ENCODE measurements at regions not wholly inside any gene's neighbourhood (a gene's known extent, or its start where the extent isn't known, plus 50 kb on each side); places are given as distances from the start of the nearest gene placed in this dataset.

DNA sequence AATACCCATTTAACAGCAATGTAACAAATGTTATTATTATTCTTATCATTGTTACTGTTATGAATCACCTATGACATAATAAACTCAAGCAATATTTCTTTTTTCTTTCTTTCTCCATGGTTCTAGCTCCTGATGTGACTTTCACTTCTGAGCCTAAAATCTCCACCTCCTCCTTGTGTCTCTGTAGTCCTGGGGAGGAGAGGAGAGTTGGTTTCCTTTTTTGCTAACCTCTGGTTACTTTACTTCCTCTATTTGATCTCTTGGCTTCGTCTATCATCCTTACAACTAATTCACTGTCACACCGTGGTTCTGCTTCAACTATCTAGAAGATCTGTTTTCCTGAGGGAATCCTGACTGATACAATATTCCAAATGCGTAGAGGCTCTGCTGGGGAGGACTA lies 456.6 kb downstream of the VRK1 start:
- no peaks in the 10 kb centered on the region for H3K27me3 ChIP-seq (replicated peaks; ENCODE audit: insufficient read depth)
- H3K4me3 ChIP-seq, result no peak overlapping the region
- H3K4me1 ChIP-seq (replicated peaks), result no peaks in the 10 kb centered on the region
- intact Hi-C loops (cut with DNase I), result no loop called here
- no peak for DNase-seq (ENCODE audit: low spot score)
- WGBS, result 52% methylated on average over 3 of the region's 3 CpGs
- H3K9me3 ChIP-seq, result no peaks in the 10 kb centered on the region
- TF ChIP-seq, protein P1, sequence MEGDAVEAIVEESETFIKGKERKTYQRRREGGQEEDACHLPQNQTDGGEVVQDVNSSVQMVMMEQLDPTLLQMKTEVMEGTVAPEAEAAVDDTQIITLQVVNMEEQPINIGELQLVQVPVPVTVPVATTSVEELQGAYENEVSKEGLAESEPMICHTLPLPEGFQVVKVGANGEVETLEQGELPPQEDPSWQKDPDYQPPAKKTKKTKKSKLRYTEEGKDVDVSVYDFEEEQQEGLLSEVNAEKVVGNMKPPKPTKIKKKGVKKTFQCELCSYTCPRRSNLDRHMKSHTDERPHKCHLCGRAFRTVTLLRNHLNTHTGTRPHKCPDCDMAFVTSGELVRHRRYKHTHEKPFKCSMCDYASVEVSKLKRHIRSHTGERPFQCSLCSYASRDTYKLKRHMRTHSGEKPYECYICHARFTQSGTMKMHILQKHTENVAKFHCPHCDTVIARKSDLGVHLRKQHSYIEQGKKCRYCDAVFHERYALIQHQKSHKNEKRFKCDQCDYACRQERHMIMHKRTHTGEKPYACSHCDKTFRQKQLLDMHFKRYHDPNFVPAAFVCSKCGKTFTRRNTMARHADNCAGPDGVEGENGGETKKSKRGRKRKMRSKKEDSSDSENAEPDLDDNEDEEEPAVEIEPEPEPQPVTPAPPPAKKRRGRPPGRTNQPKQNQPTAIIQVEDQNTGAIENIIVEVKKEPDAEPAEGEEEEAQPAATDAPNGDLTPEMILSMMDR (IDR thresholded peaks at IDR 0.05), result no peak
- no peak overlapping the region for H3K27ac ChIP-seq
- no peaks in the 10 kb centered on the region for H3K36me3 ChIP-seq

DNA sequence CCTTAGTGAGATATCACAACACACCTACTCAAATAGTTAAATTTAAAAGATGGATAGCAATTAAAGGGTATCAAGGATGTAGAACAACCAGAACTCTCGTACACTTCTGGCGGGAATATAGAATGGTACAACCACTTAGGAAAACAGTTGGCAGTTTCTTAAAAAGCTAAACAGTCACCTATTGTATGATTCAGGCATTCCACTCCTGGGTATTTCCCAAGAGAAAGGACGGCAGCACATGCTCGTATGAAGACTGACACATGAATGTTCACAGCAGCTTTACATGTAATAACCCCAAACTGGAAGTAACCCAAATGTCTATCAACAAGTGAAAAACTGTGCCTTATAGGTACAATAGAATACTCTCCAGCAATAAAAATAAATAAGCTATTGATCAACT lies 465.2 kb downstream of the VRK1 start:
- intact Hi-C loops (cut with DNase I), result no loop called here
- 91% methylated on average over 4 of the region's 4 CpGs for WGBS

DNA sequence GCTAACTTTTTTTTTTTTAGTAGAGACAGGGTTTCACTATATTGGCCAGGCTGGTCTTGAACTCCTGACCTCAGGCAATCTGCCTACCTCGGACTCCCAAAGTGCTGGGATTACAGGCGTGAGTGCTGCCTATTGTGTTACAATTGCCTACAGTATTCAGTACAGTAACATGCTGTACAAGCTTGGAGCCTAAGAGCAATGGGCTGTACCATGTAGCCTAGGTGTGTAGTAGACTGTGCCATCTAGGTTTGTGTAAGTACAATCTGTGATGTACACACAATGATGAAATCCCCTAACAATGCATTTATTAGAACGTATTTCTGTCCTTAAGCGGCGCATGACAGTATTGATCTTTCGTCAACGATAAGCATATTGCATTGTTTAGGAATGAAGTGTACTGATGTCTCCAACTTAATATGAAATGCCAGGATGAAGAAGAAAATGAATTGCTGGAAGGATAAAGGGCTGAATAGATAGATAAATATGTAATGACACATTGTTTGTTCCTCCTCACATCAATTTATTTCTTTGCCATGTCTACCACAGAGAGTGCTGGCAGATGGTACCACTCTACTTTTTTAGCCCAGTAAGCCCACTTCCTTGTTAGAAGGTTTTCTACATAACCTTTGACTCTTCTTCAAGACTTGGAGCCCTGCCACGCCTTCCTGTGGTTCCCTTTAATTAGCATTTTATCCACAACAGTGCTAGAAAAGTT lies 467.5 kb downstream of the VRK1 start:
- Histone ChIP-seq H3K27me3 (replicated peaks; ENCODE audit: insufficient read depth) (no peaks in the 10 kb centered on the region), H3K4me3 (no peak overlapping the region), H3K9me3 (no peaks in the 10 kb centered on the region), H3K4me1 (replicated peaks) (no peaks in the 10 kb centered on the region), H3K27ac (no peak overlapping the region), H3K36me3 (no peaks in the 10 kb centered on the region)
- DNase-seq (ENCODE audit: low spot score), result no peak
- intact Hi-C loops (cut with DNase I), result no loop called here
- 87% methylated on average over 8 of the region's 8 CpGs for WGBS
- TF ChIP-seq POLR2A (IDR thresholded peaks at IDR 0.05), result no peak
- TF ChIP-seq, protein P1 (IDR thresholded peaks at IDR 0.05), result no peak
- TF ChIP-seq POLR2AphosphoS5 (IDR thresholded peaks at IDR 0.05), result no peak

More for the DNA sequence above, 465.2 kb downstream of the VRK1 start:
- no peaks in the 10 kb centered on the region for H3K36me3 ChIP-seq
- H3K27me3 ChIP-seq (replicated peaks; ENCODE audit: insufficient read depth), result no peaks in the 10 kb centered on the region
- H3K4me3 ChIP-seq, result no peak overlapping the region
- TF ChIP-seq POLR2AphosphoS5 (IDR thresholded peaks at IDR 0.05) (no peak), POLR2A (IDR thresholded peaks at IDR 0.05) (no peak)
- TF ChIP-seq, protein P1 (IDR thresholded peaks at IDR 0.05), result no peak
- H3K9me3 ChIP-seq, result no peaks in the 10 kb centered on the region
- no peaks in the 10 kb centered on the region for H3K4me1 ChIP-seq (replicated peaks)
- no peak overlapping the region for H3K27ac ChIP-seq
- no peak for DNase-seq (ENCODE audit: low spot score)

DNA sequence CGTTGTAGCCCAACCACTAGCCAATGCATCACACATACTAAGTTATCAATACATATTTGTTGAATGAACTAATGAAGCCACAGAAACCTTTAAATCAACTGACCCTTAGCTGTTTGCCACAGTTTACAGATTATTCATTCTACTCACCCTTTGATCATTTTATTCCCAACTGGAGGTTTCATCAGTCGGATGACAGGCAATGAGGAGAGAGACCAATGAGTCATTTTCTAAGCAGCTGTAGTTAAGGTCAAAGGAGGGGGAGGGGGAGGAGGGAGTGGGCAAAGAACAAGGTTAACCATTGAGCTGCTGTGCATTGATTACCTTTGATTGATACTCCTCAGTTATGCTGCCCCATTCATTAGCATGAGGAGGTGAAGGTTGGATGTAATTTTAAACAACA lies 469.5 kb downstream of the VRK1 start:
- Histone ChIP-seq H3K9me3 (no peaks in the 10 kb centered on the region), H3K27me3 (replicated peaks; ENCODE audit: insufficient read depth) (no peaks in the 10 kb centered on the region), H3K36me3 (no peaks in the 10 kb centered on the region), H3K27ac (no peak overlapping the region), H3K4me3 (no peak overlapping the region), H3K4me1 (replicated peaks) (no peaks in the 10 kb centered on the region)
- WGBS, result 35% methylated on average over 2 of the region's 2 CpGs
- TF ChIP-seq POLR2A (IDR thresholded peaks at IDR 0.05) (no peak), POLR2AphosphoS5 (IDR thresholded peaks at IDR 0.05) (no peak)
- TF ChIP-seq, protein P1 (IDR thresholded peaks at IDR 0.05), result no peak
- intact Hi-C loops (cut with DNase I), result no loop called here
- DNase-seq (ENCODE audit: low spot score), result no peak

DNA sequence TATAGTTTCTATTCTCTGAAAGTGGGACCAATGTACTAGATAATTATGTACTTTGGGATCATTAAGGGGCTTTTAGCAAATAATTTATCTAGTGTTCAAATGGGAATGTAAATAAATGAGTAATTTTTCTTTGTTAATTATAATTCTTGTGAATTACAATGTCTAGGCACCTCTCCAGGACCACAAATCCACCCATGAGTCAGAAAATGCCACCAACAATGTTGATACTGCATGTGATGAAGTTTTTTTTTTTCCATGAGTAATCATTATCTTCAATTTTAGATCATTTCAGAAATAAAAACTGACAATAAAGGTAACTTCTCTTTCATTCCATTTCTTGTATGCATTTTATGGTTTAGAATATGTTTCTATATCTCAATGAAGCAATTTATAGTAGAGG lies 470.3 kb downstream of the VRK1 start:
- TF ChIP-seq, protein P1 (IDR thresholded peaks at IDR 0.05), result no peak
- TF ChIP-seq POLR2AphosphoS5 (IDR thresholded peaks at IDR 0.05) (no peak), POLR2A (IDR thresholded peaks at IDR 0.05) (no peak)
- intact Hi-C loops (cut with DNase I), result no loop called here
- Histone ChIP-seq H3K36me3 (no peaks in the 10 kb centered on the region), H3K4me3 (no peak overlapping the region), H3K9me3 (no peaks in the 10 kb centered on the region), H3K4me1 (replicated peaks) (no peaks in the 10 kb centered on the region), H3K27ac (no peak overlapping the region), H3K27me3 (replicated peaks; ENCODE audit: insufficient read depth) (no peaks in the 10 kb centered on the region)
- DNase-seq (ENCODE audit: low spot score), result no peak

Measured in prostate gland (tissue), 2 donors.